ENCODE measurements at regions not wholly inside any gene's neighbourhood (a gene's known extent, or its start where the extent isn't known, plus 50 kb on each side); places are given as distances from the start of the nearest gene placed in this dataset.
"Not testable (repeated sequence)": the region's sequence is repeated elsewhere in the genome, so short reads cannot be mapped to it uniquely, and the experiment has no call there.

GRCh38 chr14:44405011-44405486 is 102.0 kb downstream of the FSCB start:
- no peaks in the 10 kb centered on the region for H3K4me1 Mint-ChIP-seq
- no peak overlapping the region for H3K4me3 Mint-ChIP-seq
- H3K27me3 Mint-ChIP-seq: no peaks in the 10 kb centered on the region
- H3K9me3 Mint-ChIP-seq: no peaks in the 10 kb centered on the region
- no peak for ATAC-seq
- no peaks in the 10 kb centered on the region for H3K36me3 Mint-ChIP-seq
- H3K27ac Mint-ChIP-seq: no peak overlapping the region

- Mint-ChIP-seq H3K4me3 (no peak overlapping the region), H3K4me1 (no peaks in the 10 kb centered on the region), H3K36me3 (no peaks in the 10 kb centered on the region), H3K27ac (no peak overlapping the region), H3K27me3 (no peaks in the 10 kb centered on the region), H3K9me3 (no peaks in the 10 kb centered on the region)
- no peak for ATAC-seq
Measured at GRCh38 chr14:44404599-44404998, 102.5 kb downstream of the FSCB start.

- Mint-ChIP-seq H3K4me3 (no peak overlapping the region), H3K27me3 (no peaks in the 10 kb centered on the region), H3K4me1 (no peaks in the 10 kb centered on the region), H3K36me3 (no peaks in the 10 kb centered on the region), H3K27ac (no peak overlapping the region), H3K9me3 (no peaks in the 10 kb centered on the region)
- ATAC-seq: no peak
Measured at GRCh38 chr14:44404036-44404435, 103.0 kb downstream of the FSCB start.

GRCh38 chr14:44403193-44403592 is 103.9 kb downstream of the FSCB start:
- Mint-ChIP-seq H3K9me3 (no peaks in the 10 kb centered on the region), H3K27me3 (no peaks in the 10 kb centered on the region), H3K4me1 (no peaks in the 10 kb centered on the region), H3K36me3 (no peaks in the 10 kb centered on the region), H3K4me3 (no peak overlapping the region), H3K27ac (no peak overlapping the region)
- no peak for ATAC-seq

- Mint-ChIP-seq H3K27ac (no peak overlapping the region), H3K9me3 (peaks cover 3% of the 10 kb centered on the region), H3K36me3 (no peaks in the 10 kb centered on the region), H3K27me3 (no peaks in the 10 kb centered on the region), H3K4me1 (no peaks in the 10 kb centered on the region), H3K4me3 (no peak overlapping the region)
- no peak for ATAC-seq
Measured at GRCh38 chr14:44396226-44396625, 110.9 kb downstream of the FSCB start.

- Mint-ChIP-seq H3K9me3 (peaks cover 3% of the 10 kb centered on the region), H3K36me3 (no peaks in the 10 kb centered on the region), H3K4me1 (no peaks in the 10 kb centered on the region), H3K4me3 (no peak overlapping the region), H3K27me3 (no peaks in the 10 kb centered on the region), H3K27ac (no peak overlapping the region)
- no peak for ATAC-seq
Measured at GRCh38 chr14:44392984-44393383, 114.1 kb downstream of the FSCB start.

- no peaks in the 10 kb centered on the region for H3K27me3 Mint-ChIP-seq
- no peaks in the 10 kb centered on the region for H3K4me1 Mint-ChIP-seq
- no peaks in the 10 kb centered on the region for H3K36me3 Mint-ChIP-seq
- no peaks in the 10 kb centered on the region for H3K9me3 Mint-ChIP-seq
- H3K4me3 Mint-ChIP-seq: no peak overlapping the region
- ATAC-seq: no peak
- H3K27ac Mint-ChIP-seq: no peak overlapping the region
Measured at GRCh38 chr14:44388306-44388705, 118.8 kb downstream of the FSCB start.

GRCh38 chr14:44385906-44386305 is 121.2 kb downstream of the FSCB start:
- no peak for ATAC-seq

GRCh38 chr14:44385296-44385695 is 121.8 kb downstream of the FSCB start:
- H3K9me3 Mint-ChIP-seq, ATAC-seq, H3K27ac Mint-ChIP-seq, H3K27me3 Mint-ChIP-seq, H3K4me3 Mint-ChIP-seq, H3K36me3 Mint-ChIP-seq, H3K4me1 Mint-ChIP-seq: not testable (repeated sequence)

More at GRCh38 chr14:44385906-44386305, 121.2 kb downstream of the FSCB start:
- no peak overlapping the region for H3K27ac Mint-ChIP-seq
- H3K9me3 Mint-ChIP-seq: no peaks in the 10 kb centered on the region
- no peaks in the 10 kb centered on the region for H3K4me1 Mint-ChIP-seq
- H3K4me3 Mint-ChIP-seq: no peak overlapping the region
- H3K36me3 Mint-ChIP-seq: no peaks in the 10 kb centered on the region
- H3K27me3 Mint-ChIP-seq: no peaks in the 10 kb centered on the region

- H3K36me3 Mint-ChIP-seq, H3K4me1 Mint-ChIP-seq, H3K27me3 Mint-ChIP-seq, ATAC-seq, H3K27ac Mint-ChIP-seq, H3K9me3 Mint-ChIP-seq, H3K4me3 Mint-ChIP-seq: not testable (repeated sequence)
Measured at GRCh38 chr14:44384601-44385293, 122.3 kb downstream of the FSCB start.

- no peak overlapping the region for H3K4me3 Mint-ChIP-seq
- no peak for ATAC-seq
- H3K36me3 Mint-ChIP-seq: no peaks in the 10 kb centered on the region
- no peaks in the 10 kb centered on the region for H3K4me1 Mint-ChIP-seq
- H3K27ac Mint-ChIP-seq: no peak overlapping the region
- no peaks in the 10 kb centered on the region for H3K27me3 Mint-ChIP-seq
- no peaks in the 10 kb centered on the region for H3K9me3 Mint-ChIP-seq
Measured at GRCh38 chr14:44384093-44384492, 123.0 kb downstream of the FSCB start.

- Mint-ChIP-seq H3K27me3 (no peaks in the 10 kb centered on the region), H3K27ac (no peak overlapping the region), H3K4me3 (no peak overlapping the region), H3K36me3 (no peaks in the 10 kb centered on the region), H3K4me1 (no peaks in the 10 kb centered on the region), H3K9me3 (no peaks in the 10 kb centered on the region)
- ATAC-seq: no peak
Measured at GRCh38 chr14:44383636-44384035, 123.4 kb downstream of the FSCB start.

GRCh38 chr14:44379292-44379977 is 127.6 kb downstream of the FSCB start:
- no peaks in the 10 kb centered on the region for H3K4me1 Mint-ChIP-seq
- H3K9me3 Mint-ChIP-seq: peaks cover 12% of the 10 kb centered on the region
- H3K27me3 Mint-ChIP-seq: no peaks in the 10 kb centered on the region
- no peak overlapping the region for H3K4me3 Mint-ChIP-seq
- no peak overlapping the region for H3K27ac Mint-ChIP-seq
- no peaks in the 10 kb centered on the region for H3K36me3 Mint-ChIP-seq
- no peak for ATAC-seq

GRCh38 chr14:44374906-44375305 is 132.2 kb downstream of the FSCB start:
- Mint-ChIP-seq H3K4me3 (no peak overlapping the region), H3K9me3 (peaks cover 14% of the 10 kb centered on the region), H3K27me3 (no peaks in the 10 kb centered on the region), H3K4me1 (no peaks in the 10 kb centered on the region), H3K36me3 (no peaks in the 10 kb centered on the region), H3K27ac (no peak overlapping the region)
- no peak for ATAC-seq

- Mint-ChIP-seq H3K9me3 (peaks cover 14% of the 10 kb centered on the region), H3K4me3 (no peak overlapping the region), H3K27ac (no peak overlapping the region), H3K36me3 (no peaks in the 10 kb centered on the region), H3K27me3 (no peaks in the 10 kb centered on the region), H3K4me1 (no peaks in the 10 kb centered on the region)
- ATAC-seq: no peak
Measured at GRCh38 chr14:44372807-44373489, 134.1 kb downstream of the FSCB start.

- Mint-ChIP-seq H3K27ac (no peak overlapping the region), H3K4me1 (no peaks in the 10 kb centered on the region), H3K36me3 (no peaks in the 10 kb centered on the region), H3K4me3 (no peak overlapping the region), H3K9me3 (peaks cover 9% of the 10 kb centered on the region), H3K27me3 (no peaks in the 10 kb centered on the region)
- ATAC-seq: no peak
Measured at GRCh38 chr14:44372231-44372630, 134.9 kb downstream of the FSCB start.
